Panc1 (cell line): ENCODE measurements at regions not wholly inside any gene's neighbourhood (a gene's known extent, or its start where the extent isn't known, plus 50 kb on each side); places are given as distances from the start of the nearest gene placed in this dataset.

Source experiments
- ATAC-seq: fragments of 200-7000 bp; cut with Tn5 transposase; 2 replicates; pipeline ENCODE4 v1.9.1; 2020; ENCODE audit warnings: mild to moderate bottlenecking, moderate library complexity
- BruUV-seq: library from RNA; stranded (reverse); fragments of 400-500 nt; replicated peaks from 2 replicates; lab custom pipeline; 2021; lab: Mats Ljungman, UMichigan
- CTCF ChIA-PET: fragments of 300-600 bp; sonication (Branson Sonifier 250); formaldehyde crosslinking; loops from one replicate; lab custom pipeline; 2022; ENCODE audit warnings: antibody characterized with exemption; lab: Charles Lee
- POLR2A ChIA-PET: fragments of 300-600 bp; sonication (Branson Sonifier 250); formaldehyde crosslinking; loops from one replicate; lab custom pipeline; 2022; ENCODE audit warnings: antibody characterized with exemption; lab: Charles Lee
- DNase-seq: peaks from one replicate; pipeline ENCODE4 v3.0.0-alpha.2; 2010; ENCODE audit warnings: low read depth, low spot score
- H3K27ac ChIP-seq: 2 replicates; pipeline ENCODE4 v1.5.1; 2011; ENCODE audit warnings: mild to moderate bottlenecking, low read length, inconsistent platforms
- H3K27me3 ChIP-seq: fragments of 200-500 bp; sonication (Bioruptor generic); 2 replicates; pipeline ENCODE4 v1.6.0; 2014; ENCODE audit warnings: low read length, inconsistent platforms; ENCODE audit not compliant: control insufficient read depth, insufficient read depth
- H3K36me3 ChIP-seq: fragments of 200-500 bp; sonication (Bioruptor generic); 2 replicates; pipeline ENCODE4 v1.5.1; 2014; ENCODE audit warnings: inconsistent platforms, mild to moderate bottlenecking, low read length, moderate library complexity; ENCODE audit not compliant: control insufficient read depth, insufficient read depth
- H3K4me1 ChIP-seq: 2 replicates; pipeline ENCODE4 v1.5.1; 2011; ENCODE audit warnings: inconsistent platforms, mild to moderate bottlenecking, low read length, moderate library complexity; ENCODE audit not compliant: control insufficient read depth, insufficient read depth
- H3K4me3 ChIP-seq, 2 experiments: 2 replicates each; pipeline ENCODE4 v1.5.1; 2011 to 2012; ENCODE audit warnings: low read depth in 2 of 2, low read length in 2 of 2, mild to moderate bottlenecking in 2 of 2, inconsistent platforms in 1 of 2, moderate library complexity in 1 of 2
- H3K9me3 ChIP-seq: fragments of 200-500 bp; sonication (Bioruptor generic); 2 replicates; pipeline ENCODE4 v1.5.1; 2014; ENCODE audit warnings: low read depth, mild to moderate bottlenecking, inconsistent platforms, low read length, moderate library complexity; ENCODE audit not compliant: control insufficient read depth, insufficient read depth
- POLR2AphosphoS5 ChIP-seq: IDR thresholded peaks from 2 replicates; pipeline ENCODE4 v1.6.1; 2012; ENCODE audit warnings: mild to moderate bottlenecking, low read depth, low read length, moderate library complexity
- SIN3A ChIP-seq: IDR thresholded peaks from 2 replicates; pipeline ENCODE4 v1.6.1; 2012; ENCODE audit warnings: low read depth, mild to moderate bottlenecking, low read length, moderate library complexity, borderline replicate concordance; ENCODE audit not compliant: insufficient read depth
- TCF7L2 ChIP-seq: IDR thresholded peaks from 2 replicates; pipeline ENCODE4 v1.6.1; 2011; ENCODE audit warnings: mild to moderate bottlenecking, low read depth, low read length, inconsistent platforms
- in situ Hi-C: cut with HindIII; loops from 2 replicates; pipeline ENCODE4 v1.10.0; 2016; ENCODE audit warnings: low sequenced_read_pairs, low pct_unique_long_range_greater_than_20kb
- intact Hi-C: fragments of 100-400 bp; cut with micrococcal nuclease; formaldehyde crosslinking; loops from one replicate; pipeline ENCODE4 v1.10.0; 2022; ENCODE audit not compliant: unreplicated experiment
- TF ChIP-seq, protein P1 (sequence below), 2 experiments: IDR thresholded peaks; 2 replicates each; pipeline ENCODE4 v1.6.1; 2011 to 2012; ENCODE audit warnings: low read depth in 2 of 2, control low read depth in 1 of 2, low read length in 1 of 2, mild to moderate bottlenecking in 1 of 2, moderate library complexity in 1 of 2; ENCODE audit not compliant: insufficient read depth in 1 of 2
- TF ChIP-seq, protein P2 (sequence below): fragments of 450-650 bp; IDR thresholded peaks from 2 replicates; pipeline ENCODE4 v1.5.1; 2017; ENCODE audit warnings: mild to moderate bottlenecking

DNA sequence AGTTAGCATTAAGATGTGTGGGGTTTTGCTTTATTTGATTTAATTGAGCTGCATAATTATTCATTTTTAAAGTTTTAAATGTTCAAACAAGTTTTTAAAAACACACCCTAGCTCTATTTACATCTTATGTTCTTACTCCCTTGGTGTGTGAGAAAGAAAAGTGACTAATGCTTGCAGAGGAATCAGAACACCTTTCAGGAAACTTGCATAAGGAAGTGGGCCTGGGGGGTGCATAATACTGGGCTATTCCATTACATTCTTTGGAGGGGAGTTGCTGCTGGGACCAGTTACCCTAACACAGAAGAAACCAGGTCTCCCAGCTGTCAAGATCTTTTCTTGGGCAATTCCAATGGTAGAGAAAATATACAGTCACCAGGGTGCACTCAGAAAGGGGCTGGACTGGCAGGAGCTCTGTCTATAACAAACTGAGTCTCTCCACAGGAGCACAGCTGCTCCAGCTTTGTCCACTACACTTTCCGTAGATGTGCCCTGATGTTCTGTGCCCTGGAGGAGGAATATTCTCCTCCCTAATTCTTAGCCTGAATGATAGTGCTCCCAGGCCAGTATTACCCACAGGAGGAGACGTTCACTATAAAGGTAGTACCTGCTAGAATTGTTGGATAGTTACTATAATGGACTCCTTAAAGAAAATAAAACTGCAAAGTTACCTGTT lies 304.2 kb downstream of the CDC14C start:
- no peak overlapping the region for H3K4me3 ChIP-seq
- ChIA-PET CTCF (no interaction called here), POLR2A (no interaction called here)
- H3K9me3 ChIP-seq: no peaks in the 10 kb centered on the region
- intact Hi-C loops (no loop called here), in situ Hi-C loops (no loop called here)
- no peaks in the 10 kb centered on the region; the same call in 1 of the 2 replicates for H3K36me3 ChIP-seq
- BruUV-seq: no TSS peak
- TF ChIP-seq SIN3A (no peak), TCF7L2 (no peak), POLR2AphosphoS5 (no peak)
- TF ChIP-seq, protein P1, sequence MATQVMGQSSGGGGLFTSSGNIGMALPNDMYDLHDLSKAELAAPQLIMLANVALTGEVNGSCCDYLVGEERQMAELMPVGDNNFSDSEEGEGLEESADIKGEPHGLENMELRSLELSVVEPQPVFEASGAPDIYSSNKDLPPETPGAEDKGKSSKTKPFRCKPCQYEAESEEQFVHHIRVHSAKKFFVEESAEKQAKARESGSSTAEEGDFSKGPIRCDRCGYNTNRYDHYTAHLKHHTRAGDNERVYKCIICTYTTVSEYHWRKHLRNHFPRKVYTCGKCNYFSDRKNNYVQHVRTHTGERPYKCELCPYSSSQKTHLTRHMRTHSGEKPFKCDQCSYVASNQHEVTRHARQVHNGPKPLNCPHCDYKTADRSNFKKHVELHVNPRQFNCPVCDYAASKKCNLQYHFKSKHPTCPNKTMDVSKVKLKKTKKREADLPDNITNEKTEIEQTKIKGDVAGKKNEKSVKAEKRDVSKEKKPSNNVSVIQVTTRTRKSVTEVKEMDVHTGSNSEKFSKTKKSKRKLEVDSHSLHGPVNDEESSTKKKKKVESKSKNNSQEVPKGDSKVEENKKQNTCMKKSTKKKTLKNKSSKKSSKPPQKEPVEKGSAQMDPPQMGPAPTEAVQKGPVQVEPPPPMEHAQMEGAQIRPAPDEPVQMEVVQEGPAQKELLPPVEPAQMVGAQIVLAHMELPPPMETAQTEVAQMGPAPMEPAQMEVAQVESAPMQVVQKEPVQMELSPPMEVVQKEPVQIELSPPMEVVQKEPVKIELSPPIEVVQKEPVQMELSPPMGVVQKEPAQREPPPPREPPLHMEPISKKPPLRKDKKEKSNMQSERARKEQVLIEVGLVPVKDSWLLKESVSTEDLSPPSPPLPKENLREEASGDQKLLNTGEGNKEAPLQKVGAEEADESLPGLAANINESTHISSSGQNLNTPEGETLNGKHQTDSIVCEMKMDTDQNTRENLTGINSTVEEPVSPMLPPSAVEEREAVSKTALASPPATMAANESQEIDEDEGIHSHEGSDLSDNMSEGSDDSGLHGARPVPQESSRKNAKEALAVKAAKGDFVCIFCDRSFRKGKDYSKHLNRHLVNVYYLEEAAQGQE (IDR thresholded peaks at IDR 0.05; ENCODE audit: insufficient read depth in 1 of 2, low read depth in 2 of 2, low read length in 1 of 2): no peak
- TF ChIP-seq, protein P2, sequence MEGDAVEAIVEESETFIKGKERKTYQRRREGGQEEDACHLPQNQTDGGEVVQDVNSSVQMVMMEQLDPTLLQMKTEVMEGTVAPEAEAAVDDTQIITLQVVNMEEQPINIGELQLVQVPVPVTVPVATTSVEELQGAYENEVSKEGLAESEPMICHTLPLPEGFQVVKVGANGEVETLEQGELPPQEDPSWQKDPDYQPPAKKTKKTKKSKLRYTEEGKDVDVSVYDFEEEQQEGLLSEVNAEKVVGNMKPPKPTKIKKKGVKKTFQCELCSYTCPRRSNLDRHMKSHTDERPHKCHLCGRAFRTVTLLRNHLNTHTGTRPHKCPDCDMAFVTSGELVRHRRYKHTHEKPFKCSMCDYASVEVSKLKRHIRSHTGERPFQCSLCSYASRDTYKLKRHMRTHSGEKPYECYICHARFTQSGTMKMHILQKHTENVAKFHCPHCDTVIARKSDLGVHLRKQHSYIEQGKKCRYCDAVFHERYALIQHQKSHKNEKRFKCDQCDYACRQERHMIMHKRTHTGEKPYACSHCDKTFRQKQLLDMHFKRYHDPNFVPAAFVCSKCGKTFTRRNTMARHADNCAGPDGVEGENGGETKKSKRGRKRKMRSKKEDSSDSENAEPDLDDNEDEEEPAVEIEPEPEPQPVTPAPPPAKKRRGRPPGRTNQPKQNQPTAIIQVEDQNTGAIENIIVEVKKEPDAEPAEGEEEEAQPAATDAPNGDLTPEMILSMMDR: no peak
- no peak for ATAC-seq
- no peaks in the 10 kb centered on the region for H3K27me3 ChIP-seq
- DNase-seq: no peak
- H3K4me1 ChIP-seq: no peaks in the 10 kb centered on the region
- no peak overlapping the region for H3K27ac ChIP-seq

DNA sequence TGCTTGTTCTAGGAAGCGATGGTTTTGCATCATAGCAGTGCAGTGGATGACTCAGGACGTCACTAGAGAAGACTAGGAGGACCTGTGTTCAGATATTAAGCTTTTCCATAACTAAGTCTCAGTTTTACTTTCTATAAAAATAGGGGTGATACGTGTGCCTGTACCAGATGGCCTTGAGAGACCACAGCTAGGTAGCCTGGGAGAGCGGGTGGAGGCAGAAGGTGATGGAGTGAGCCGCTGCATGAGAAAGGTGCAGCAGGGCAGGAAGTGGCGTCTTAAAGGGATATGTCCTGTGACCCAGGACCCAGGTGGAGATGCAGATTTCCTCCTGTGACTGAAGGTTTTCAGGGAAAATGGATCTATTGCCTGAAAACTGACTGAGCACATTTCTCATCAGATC lies 304.9 kb downstream of the CDC14C start:
- CTCF ChIA-PET: no interaction called here
- Histone ChIP-seq H3K27me3 (no peaks in the 10 kb centered on the region), H3K9me3 (no peaks in the 10 kb centered on the region), H3K36me3 (no peaks in the 10 kb centered on the region), H3K4me1 (no peaks in the 10 kb centered on the region), H3K4me3 (no peak overlapping the region), H3K27ac (no peak overlapping the region)
- no peak for DNase-seq
- intact Hi-C loops: no loop called here
- in situ Hi-C loops: no loop called here
- no TSS peak for BruUV-seq
- POLR2A ChIA-PET: no interaction called here
- TF ChIP-seq, protein P1 (IDR thresholded peaks at IDR 0.05; ENCODE audit: insufficient read depth in 1 of 2, low read depth in 2 of 2, low read length in 1 of 2): no peak
- no peak for TF ChIP-seq POLR2AphosphoS5
- no peak for TF ChIP-seq TCF7L2
- TF ChIP-seq SIN3A: no peak
- TF ChIP-seq, protein P2: no peak
- no peak for ATAC-seq
